Heart left ventricle (tissue), 16 donors: ENCODE measurements at regions not wholly inside any gene's neighbourhood (a gene's known extent, or its start where the extent isn't known, plus 50 kb on each side); places are given as distances from the start of the nearest gene placed in this dataset.

Source experiments
- ATAC-seq, 4 donors: fragments of 200-7000 bp; cut with Tn5 transposase; one replicate each; pipeline ENCODE4 v1.9.1; 2020 to 2022; ENCODE audit warnings: moderate library complexity in 4 of 4, mild to moderate bottlenecking in 3 of 4, moderate number of reproducible peaks in 1 of 4
- DNase-seq, 5 donors: peaks; one replicate each; pipeline ENCODE4 v3.0.0-alpha.2; 2020
- H3K27ac ChIP-seq, 12 donors: fragments of 200-600 bp; sonication (generic) in 4 of 12; one replicate each; pipeline versions ENCODE4 v1.5.0 to v1.8.0; 2016 to 2022; ENCODE audit warnings: mild to moderate bottlenecking in 2 of 12
- H3K27me3 ChIP-seq, 9 donors: fragments of 200-600 bp; sonication (generic) in 2 of 9; one replicate each; pipeline versions ENCODE4 v1.5.1 to v1.8.0; 2016 to 2022; ENCODE audit warnings: mild to moderate bottlenecking in 3 of 9
- H3K36me3 ChIP-seq, 9 donors: fragments of 200-600 bp; sonication (generic) in 2 of 9; one replicate each; pipeline versions ENCODE4 v1.5.0 to v1.8.0; 2018 to 2022; ENCODE audit warnings: mild to moderate bottlenecking in 2 of 9
- H3K4me1 ChIP-seq, 12 donors: fragments of 200-600 bp; sonication (generic) in 4 of 12; one replicate each; pipeline versions ENCODE4 v1.5.0 to v1.8.0; 2016 to 2022; ENCODE audit warnings: mild to moderate bottlenecking in 3 of 12
- H3K4me3 ChIP-seq, 12 donors: fragments of 200-600 bp; sonication (generic) in 4 of 12; one replicate each; pipeline versions ENCODE4 v1.5.0 to v1.8.0; 2017 to 2022; ENCODE audit warnings: mild to moderate bottlenecking in 9 of 12, moderate library complexity in 4 of 12
- H3K9me3 ChIP-seq, 12 donors: fragments of 200-600 bp; sonication (generic) in 4 of 12; one replicate each; pipeline versions ENCODE4 v1.5.0 to v1.8.0; 2016 to 2022; ENCODE audit warnings: mild to moderate bottlenecking in 1 of 12
- CTCF ChIP-seq, 12 donors: fragments of 200-600 bp; sonication (generic) in 4 of 12; IDR thresholded peaks; one replicate each; pipeline versions ENCODE4 v1.5.0 to v1.8.0; 2018 to 2022; ENCODE audit warnings: antibody characterized with exemption in 12 of 12, mild to moderate bottlenecking in 5 of 12
- POLR2A ChIP-seq, 2 donors: fragments of 450-650 bp; IDR thresholded peaks; one replicate each; pipeline ENCODE4 v1.6.1; 2017; ENCODE audit warnings: antibody characterized with exemption in 2 of 2, mild to moderate bottlenecking in 2 of 2, moderate library complexity in 2 of 2
- WGBS, 4 donors: extraction: QIAGEN DNeasy Blood & Tissue Kit in 2 of 4; methylation state at CpG; one replicate each; pipeline versions ENCODE4 v1.1.5 to v1.1.7; 2013 to 2018; 5-methylcytosine and 5-hydroxymethylcytosine counted together
- intact Hi-C, 10 donors: fragments of 100-400 bp; cut with DNase I; formaldehyde crosslinking; loops; one replicate each; pipeline versions ENCODE4 v1.11.1 to v1.14.2; 2022
- donor health status: ischemic (EF 13 %, LVEDD 7.1; RV severe dilation, severe dysfunction).
- donor health status: healthy with polysubstance abuse.
- donor health status: DM: no; HTN: yes; CAD: no.
- donor health status: DM: no; HTN: no; CAD: no.
- donor health status: ischemic (EF 25% LVEDD 6.9; RV normal size, moderate dysfunction).
- donor health status: ischemic (EF 25% LVEDD 5.7; RV mildly dilated, moderate dysfunction).
- donor health status: healthy.
- donor health status: DM: yes; HTN: yes; CAD: no.
- donor health status: ischemic (EF 35%, LVEDD 5.7; RV mildly dilated, moderate dysfunction).
- donor health status: nonischemic (EF 11% LVEDD 7.7; RV severe dilation, severe dysfunction).
- donor health status: DM: yes; HTN: yes; CAD: no.
- donor health status: PGD.
- donor health status: ischemic (EF 29% LVEDD 5.4; RV normal size, mild dysfunction).
- donor health status: nonischemic (EF 23%, LVEDD 6.1; RV moderate dilation, normal function).

GRCh38 chr13:94822356-94822755 lies 110.0 kb upstream of the SOX21 start:
- no peak for ATAC-seq
- Histone ChIP-seq H3K27ac (no peak overlapping the region), H3K4me1 (peaks cover 0 to 5% (median 0%) of the 10 kb centered on the region in 12 donors), H3K4me3 (no peak overlapping the region), H3K27me3 (peaks cover 0 to 2% (median 0%) of the 10 kb centered on the region in 9 donors), H3K9me3 (no peaks in the 10 kb centered on the region), H3K36me3 (no peaks in the 10 kb centered on the region)
- TF ChIP-seq POLR2A (IDR thresholded peaks at IDR 0.05) (no peak), CTCF (IDR thresholded peaks at IDR 0.05) (no peak)
- intact Hi-C loops = no loop called here
- 82 to 91% (median 88%) methylated on average over 3 of the region's 3 CpGs for WGBS, 4 donors
- DNase-seq = no peak

- H3K27me3 ChIP-seq = no peaks in the 10 kb centered on the region
- H3K27ac ChIP-seq = no peak overlapping the region
- H3K9me3 ChIP-seq = no peaks in the 10 kb centered on the region
- no peak for ATAC-seq
- no peaks in the 10 kb centered on the region for H3K4me1 ChIP-seq
- H3K36me3 ChIP-seq = no peaks in the 10 kb centered on the region
- no peak overlapping the region for H3K4me3 ChIP-seq
- DNase-seq = no peak
- 96 to 98% (median 96%) methylated on average over 7 of the region's 7 CpGs for WGBS, 4 donors
- TF ChIP-seq POLR2A (IDR thresholded peaks at IDR 0.05) (no peak), CTCF (IDR thresholded peaks at IDR 0.05) (no peak)
- intact Hi-C loops = no loop called here
These were observed 103.9 kb upstream of the SOX21 start for GRCh38 chr13:94816256-94816655.

GRCh38 chr13:94813920-94814475 lies 101.7 kb upstream of the SOX21 start:
- Histone ChIP-seq H3K27ac (no peak overlapping the region), H3K9me3 (no peaks in the 10 kb centered on the region), H3K36me3 (no peaks in the 10 kb centered on the region), H3K4me1 (no peaks in the 10 kb centered on the region), H3K27me3 (no peaks in the 10 kb centered on the region), H3K4me3 (no peak overlapping the region)
- 83 to 89% (median 87%) methylated on average over 4 of the region's 4 CpGs for WGBS, 4 donors
- DNase-seq (no peak), ATAC-seq (no peak)
- intact Hi-C loops = no loop called here
- no peak for TF ChIP-seq POLR2A (IDR thresholded peaks at IDR 0.05)
- TF ChIP-seq CTCF (IDR thresholded peaks at IDR 0.05) = no peak

- TF ChIP-seq POLR2A (IDR thresholded peaks at IDR 0.05) = no peak
- no peak for TF ChIP-seq CTCF (IDR thresholded peaks at IDR 0.05)
- no peak for DNase-seq
- no peaks in the 10 kb centered on the region for H3K4me1 ChIP-seq
These were observed 99.4 kb upstream of the SOX21 start for GRCh38 chr13:94811753-94812152.

More at GRCh38 chr13:94811753-94812152, 99.4 kb upstream of the SOX21 start:
- no peaks in the 10 kb centered on the region for H3K27me3 ChIP-seq
- no peaks in the 10 kb centered on the region for H3K36me3 ChIP-seq
- no peak overlapping the region for H3K27ac ChIP-seq
- H3K9me3 ChIP-seq = no peaks in the 10 kb centered on the region
- no peak overlapping the region for H3K4me3 ChIP-seq
- no peak for ATAC-seq
- intact Hi-C loops = no loop called here
